Breast epithelium (tissue), 4 donors: ENCODE measurements at regions not wholly inside any gene's neighbourhood (a gene's known extent, or its start where the extent isn't known, plus 50 kb on each side); places are given as distances from the start of the nearest gene placed in this dataset.

Experiments
- DNase-seq, 2 donors: peaks; one replicate each; pipeline ENCODE4 v3.0.0-alpha.2; 2019; ENCODE audit warnings: low spot score in 2 of 2
- H3K27ac ChIP-seq, 2 donors: fragments of 200-600 bp; sonication (generic) in 1 of 2; one replicate each; pipeline ENCODE4 v1.5.1; 2016 to 2019; ENCODE audit warnings: mild to moderate bottlenecking in 1 of 2
- H3K27me3 ChIP-seq, 2 donors: fragments of 200-600 bp; sonication (generic) in 1 of 2; one replicate each; pipeline versions ENCODE4 v1.5.1 to v1.6.0; 2017 to 2019; ENCODE audit warnings: control low read depth in 1 of 2, mild to moderate bottlenecking in 1 of 2
- H3K36me3 ChIP-seq: fragments of 200-600 bp; one replicate; pipeline ENCODE4 v1.5.1; 2019
- H3K4me1 ChIP-seq, 2 donors: fragments of 200-600 bp; sonication (generic); one replicate each; pipeline ENCODE4 v1.5.1; 2016 to 2019; ENCODE audit warnings: control low read depth in 1 of 2
- H3K4me3 ChIP-seq, 3 donors: fragments of 200-600 bp; sonication (generic); 1 replicate in 2 of 3; 2 replicates in 1 of 3; pipeline ENCODE4 v1.5.1; 2016 to 2019; ENCODE audit warnings: mild to moderate bottlenecking in 3 of 3, moderate library complexity in 2 of 3
- H3K9me3 ChIP-seq, 2 donors: fragments of 200-600 bp; sonication (generic) in 1 of 2; one replicate each; pipeline ENCODE4 v1.5.1; 2016 to 2019; ENCODE audit warnings: control low read depth in 1 of 2
- POLR2A ChIP-seq: fragments of 450-650 bp; IDR thresholded peaks from one replicate; pipeline ENCODE4 v1.6.1; 2016; ENCODE audit warnings: antibody characterized with exemption, mild to moderate bottlenecking, moderate library complexity
- POLR2AphosphoS5 ChIP-seq, 3 donors: sonication (generic); formaldehyde crosslinking; IDR thresholded peaks; one replicate each; pipeline ENCODE4 v1.6.1; 2017; ENCODE audit warnings: antibody characterized with exemption in 3 of 3
- intact Hi-C: fragments of 100-400 bp; cut with DNase I; formaldehyde crosslinking; loops from one replicate; pipeline ENCODE4 v1.15.1; 2023; ENCODE audit warnings: low total_unique reads
- TF ChIP-seq, protein P1 (sequence below), 3 donors: fragments of 450-650 bp; IDR thresholded peaks; one replicate each; pipeline ENCODE4 v1.5.1; 2016 to 2017; ENCODE audit warnings: antibody characterized with exemption in 3 of 3, mild to moderate bottlenecking in 3 of 3, moderate library complexity in 3 of 3

DNA sequence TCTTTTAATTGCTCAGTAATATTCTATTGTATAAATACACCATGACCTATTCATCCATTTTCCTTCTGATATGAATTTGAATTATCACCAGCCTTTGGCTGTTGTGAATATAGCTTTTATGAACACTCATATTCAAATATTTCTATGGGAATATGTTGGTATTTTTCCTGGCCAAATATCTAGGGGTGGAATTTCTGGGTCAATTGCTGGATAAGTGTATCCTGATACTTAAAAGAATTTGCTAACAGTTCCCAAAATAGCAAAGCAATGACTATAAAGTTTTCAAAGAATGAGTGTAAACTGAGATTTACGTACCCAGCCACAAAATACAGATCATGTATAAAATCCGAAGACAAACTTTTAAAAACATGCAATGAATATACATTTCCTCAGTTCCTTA is 148.7 kb upstream of the CLEC14A start:
- Histone ChIP-seq H3K9me3 (no peaks in the 10 kb centered on the region), H3K27ac (no peak overlapping the region), H3K4me3 (no peak overlapping the region), H3K27me3 (no peaks in the 10 kb centered on the region), H3K4me1 (no peaks in the 10 kb centered on the region), H3K36me3 (no peaks in the 10 kb centered on the region)
- no peak for DNase-seq
- no peak for TF ChIP-seq POLR2A
- TF ChIP-seq, protein P1, sequence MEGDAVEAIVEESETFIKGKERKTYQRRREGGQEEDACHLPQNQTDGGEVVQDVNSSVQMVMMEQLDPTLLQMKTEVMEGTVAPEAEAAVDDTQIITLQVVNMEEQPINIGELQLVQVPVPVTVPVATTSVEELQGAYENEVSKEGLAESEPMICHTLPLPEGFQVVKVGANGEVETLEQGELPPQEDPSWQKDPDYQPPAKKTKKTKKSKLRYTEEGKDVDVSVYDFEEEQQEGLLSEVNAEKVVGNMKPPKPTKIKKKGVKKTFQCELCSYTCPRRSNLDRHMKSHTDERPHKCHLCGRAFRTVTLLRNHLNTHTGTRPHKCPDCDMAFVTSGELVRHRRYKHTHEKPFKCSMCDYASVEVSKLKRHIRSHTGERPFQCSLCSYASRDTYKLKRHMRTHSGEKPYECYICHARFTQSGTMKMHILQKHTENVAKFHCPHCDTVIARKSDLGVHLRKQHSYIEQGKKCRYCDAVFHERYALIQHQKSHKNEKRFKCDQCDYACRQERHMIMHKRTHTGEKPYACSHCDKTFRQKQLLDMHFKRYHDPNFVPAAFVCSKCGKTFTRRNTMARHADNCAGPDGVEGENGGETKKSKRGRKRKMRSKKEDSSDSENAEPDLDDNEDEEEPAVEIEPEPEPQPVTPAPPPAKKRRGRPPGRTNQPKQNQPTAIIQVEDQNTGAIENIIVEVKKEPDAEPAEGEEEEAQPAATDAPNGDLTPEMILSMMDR (IDR thresholded peaks at IDR 0.05), result no peak
- no peak for TF ChIP-seq POLR2AphosphoS5 (IDR thresholded peaks at IDR 0.05)
- intact Hi-C loops, result no loop called here

DNA sequence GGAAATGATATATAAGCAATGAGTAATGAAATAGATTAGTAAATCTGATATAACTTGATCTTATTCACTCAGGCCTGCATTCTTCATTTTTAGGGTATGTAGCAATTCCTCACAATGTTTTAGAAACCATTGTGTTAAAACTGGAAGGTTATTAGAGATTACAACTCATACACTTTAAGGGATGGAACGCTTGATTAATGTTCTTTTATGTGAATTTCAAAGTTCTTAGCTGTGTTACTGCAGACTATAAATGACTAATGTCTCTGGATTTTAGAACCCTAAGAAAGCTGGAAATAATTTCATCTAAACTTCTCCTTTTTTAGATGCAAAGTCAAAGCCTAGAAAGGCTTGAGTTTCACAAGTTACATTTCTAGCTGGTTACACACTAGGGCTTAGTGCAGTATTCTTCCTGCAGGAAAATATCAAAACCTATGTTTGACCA is 148.2 kb upstream of the CLEC14A start:
- DNase-seq, result no peak
- intact Hi-C loops, result no loop called here
- Histone ChIP-seq H3K36me3 (no peaks in the 10 kb centered on the region), H3K27ac (no peak overlapping the region), H3K4me3 (no peak overlapping the region), H3K27me3 (no peaks in the 10 kb centered on the region), H3K4me1 (no peaks in the 10 kb centered on the region), H3K9me3 (no peaks in the 10 kb centered on the region)
- TF ChIP-seq POLR2A (no peak), POLR2AphosphoS5 (IDR thresholded peaks at IDR 0.05) (no peak)
- TF ChIP-seq, protein P1 (IDR thresholded peaks at IDR 0.05), result no peak

DNA sequence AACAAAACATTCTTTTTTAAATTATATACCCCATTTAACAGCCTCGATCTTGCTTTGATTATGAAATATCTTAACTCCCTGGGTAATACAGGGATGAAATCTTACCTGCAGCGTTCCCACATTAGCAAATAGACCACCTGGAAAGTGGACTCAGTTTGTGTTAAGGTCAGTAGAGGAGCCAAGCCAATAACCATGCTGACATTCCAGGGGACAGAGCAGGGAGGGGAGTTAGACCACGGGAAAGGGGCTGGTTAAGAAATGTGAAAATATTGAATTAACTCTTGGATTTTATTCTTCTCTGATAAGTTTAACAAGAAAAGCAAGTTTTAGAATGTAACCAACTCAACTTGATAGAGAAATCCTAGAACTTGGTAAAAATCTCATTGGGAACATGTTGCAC is 144.9 kb upstream of the CLEC14A start:
- no peaks in the 10 kb centered on the region for H3K36me3 ChIP-seq
- no peaks in the 10 kb centered on the region for H3K4me1 ChIP-seq
- no peak overlapping the region for H3K27ac ChIP-seq
- H3K27me3 ChIP-seq, result no peaks in the 10 kb centered on the region
- no peak for DNase-seq
- no peaks in the 10 kb centered on the region for H3K9me3 ChIP-seq
- TF ChIP-seq POLR2AphosphoS5 (IDR thresholded peaks at IDR 0.05), result no peak
- TF ChIP-seq, protein P1 (IDR thresholded peaks at IDR 0.05), result no peak
- no peak for TF ChIP-seq POLR2A
- intact Hi-C loops, result no loop called here
- no peak overlapping the region for H3K4me3 ChIP-seq

DNA sequence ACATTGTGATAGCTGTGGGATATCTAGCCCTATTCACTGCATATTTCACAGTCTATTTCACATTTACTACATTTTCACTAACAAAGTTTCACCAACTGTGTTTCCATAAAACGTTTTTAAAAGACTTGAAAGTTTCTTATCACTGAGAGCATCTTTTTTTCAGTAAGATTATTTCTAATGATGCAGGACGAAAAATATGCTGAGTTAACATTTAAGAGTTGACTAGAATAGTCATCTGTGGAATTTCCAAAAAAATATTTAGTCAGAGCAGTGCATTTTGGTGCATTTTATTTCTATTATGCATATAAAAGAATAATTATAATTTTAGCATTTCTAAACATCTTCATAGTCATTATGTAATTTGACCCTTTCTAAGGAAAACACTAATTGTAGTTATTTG is 143.8 kb upstream of the CLEC14A start:
- no peaks in the 10 kb centered on the region for H3K9me3 ChIP-seq
- H3K27me3 ChIP-seq, result no peaks in the 10 kb centered on the region
- no peak overlapping the region for H3K27ac ChIP-seq
- DNase-seq, result no peak
- H3K4me3 ChIP-seq, result no peak overlapping the region
- no peaks in the 10 kb centered on the region for H3K36me3 ChIP-seq
- no peaks in the 10 kb centered on the region for H3K4me1 ChIP-seq
- TF ChIP-seq POLR2AphosphoS5 (IDR thresholded peaks at IDR 0.05) (no peak), POLR2A (no peak)
- TF ChIP-seq, protein P1 (IDR thresholded peaks at IDR 0.05), result no peak
- intact Hi-C loops, result no loop called here

DNA sequence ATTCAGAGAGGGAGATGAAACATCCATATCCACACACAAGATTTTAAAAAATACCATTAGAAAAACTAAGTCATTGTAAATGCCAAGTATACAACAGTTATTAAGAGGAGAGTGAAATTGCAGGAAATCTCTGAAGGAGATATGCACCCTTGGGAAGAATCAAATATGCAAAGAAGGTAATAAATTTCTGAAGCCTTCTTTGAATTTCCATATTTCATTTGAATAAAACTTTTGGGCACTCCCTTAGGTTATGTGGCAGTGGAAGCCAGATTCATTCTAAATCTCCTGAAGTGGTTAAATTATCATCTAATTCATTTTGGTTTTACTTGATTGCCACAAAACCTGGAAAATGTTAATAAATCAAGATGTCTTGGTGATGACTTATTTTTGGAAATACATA is 138.9 kb upstream of the CLEC14A start:
- no peak for TF ChIP-seq POLR2AphosphoS5 (IDR thresholded peaks at IDR 0.05)
- no peak for TF ChIP-seq POLR2A
- H3K27ac ChIP-seq, result no peak overlapping the region
- no peaks in the 10 kb centered on the region for H3K36me3 ChIP-seq
- no peak for DNase-seq
- intact Hi-C loops, result no loop called here
- no peaks in the 10 kb centered on the region for H3K9me3 ChIP-seq
- no peak overlapping the region for H3K4me3 ChIP-seq
- H3K4me1 ChIP-seq, result no peaks in the 10 kb centered on the region
- H3K27me3 ChIP-seq, result no peaks in the 10 kb centered on the region

DNA sequence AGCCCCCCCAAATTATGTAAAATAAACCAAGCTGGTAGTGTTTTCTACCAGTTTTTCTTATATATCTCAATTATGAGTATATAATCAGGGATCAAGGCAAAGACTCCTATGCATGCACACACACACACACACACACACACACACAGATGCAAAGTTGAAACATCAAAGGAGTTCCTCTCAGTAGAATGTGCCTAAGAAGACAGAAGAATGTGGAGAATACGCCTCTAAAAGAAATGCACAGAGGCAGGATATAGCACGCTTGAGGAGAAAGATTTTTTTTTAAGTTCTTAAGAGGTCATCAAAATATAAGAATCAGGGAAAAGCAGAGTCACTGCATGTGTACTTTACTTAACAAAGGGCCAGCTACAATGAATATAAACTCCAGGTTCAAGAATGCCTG is 138.2 kb upstream of the CLEC14A start:
- Histone ChIP-seq H3K36me3 (no peaks in the 10 kb centered on the region), H3K27me3 (no peaks in the 10 kb centered on the region), H3K4me1 (no peaks in the 10 kb centered on the region), H3K27ac (no peak overlapping the region), H3K4me3 (no peak overlapping the region), H3K9me3 (no peaks in the 10 kb centered on the region)
- DNase-seq, result no peak
- no peak for TF ChIP-seq POLR2AphosphoS5 (IDR thresholded peaks at IDR 0.05)
- TF ChIP-seq, protein P1 (IDR thresholded peaks at IDR 0.05), result no peak
- no peak for TF ChIP-seq POLR2A
- intact Hi-C loops, result no loop called here
